ENCODE measurements at regions not wholly inside any gene's neighbourhood (a gene's known extent, or its start where the extent isn't known, plus 50 kb on each side); places are given as distances from the start of the nearest gene placed in this dataset.
"Not testable (repeated sequence)": the region's sequence is repeated elsewhere in the genome, so short reads cannot be mapped to it uniquely, and the experiment has no call there.

DNA sequence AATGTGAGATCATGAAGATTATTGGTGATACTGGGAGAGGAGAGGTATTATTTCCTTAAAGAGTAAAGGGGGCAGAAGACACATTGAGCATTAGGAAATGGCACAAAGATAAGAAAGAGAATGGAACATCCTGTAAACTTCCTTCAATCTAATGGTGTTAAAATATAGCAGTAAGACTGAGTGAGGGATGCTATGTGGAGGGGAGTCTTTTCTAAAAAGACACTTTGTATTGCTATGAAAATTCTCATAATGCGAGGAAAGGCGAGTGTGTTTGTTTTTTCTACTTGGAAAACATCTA is 405.2 kb downstream of the ARL4A start:
- DNase-seq (ENCODE audit: low read depth): no peak

DNA sequence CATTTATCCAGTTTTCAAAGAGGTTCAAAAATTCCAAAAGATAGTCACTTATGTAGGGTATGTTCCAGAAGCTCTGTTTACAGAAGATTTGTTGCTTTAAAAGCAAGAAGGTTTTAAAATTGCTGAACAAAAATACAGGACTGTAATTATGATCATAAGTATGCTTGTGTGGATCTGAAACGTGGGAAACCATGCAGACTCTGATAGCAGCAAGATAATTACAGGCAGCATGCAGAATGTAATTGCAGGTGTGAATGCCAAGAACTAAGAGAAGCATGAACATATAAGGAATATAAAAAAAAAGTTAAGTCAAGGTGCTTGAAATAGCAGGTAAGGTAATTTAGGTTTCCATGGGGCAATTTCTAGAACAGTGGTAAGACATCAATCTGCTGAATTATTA is 405.7 kb downstream of the ARL4A start:
- no peak for DNase-seq (ENCODE audit: low read depth)

GRCh38 chr7:13097499-13097898 is 410.1 kb downstream of the ARL4A start:
- DNase-seq (ENCODE audit: low read depth): no peak

DNA sequence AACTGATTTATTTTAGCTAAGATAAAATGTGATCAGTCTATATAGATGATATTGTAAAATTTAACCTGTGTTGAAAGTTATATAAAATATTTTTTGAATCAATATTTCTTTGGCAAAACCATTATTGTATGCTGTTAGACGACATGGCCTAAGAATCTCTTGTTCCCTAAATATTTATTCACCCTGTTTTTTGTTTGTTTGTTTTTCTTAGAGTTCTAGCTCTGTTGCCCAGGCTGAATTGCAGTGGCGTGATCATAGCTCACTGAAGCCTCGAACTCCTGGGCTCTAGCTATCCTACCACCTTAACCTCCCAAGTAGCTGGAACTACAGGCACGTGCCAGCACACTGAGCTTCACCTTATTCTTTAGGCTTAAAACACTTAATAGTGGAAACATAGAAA is 410.7 kb downstream of the ARL4A start:
- no peak for DNase-seq (ENCODE audit: low read depth)

- no peak for DNase-seq (ENCODE audit: low read depth)
These were observed 411.8 kb downstream of the ARL4A start for GRCh38 chr7:13099154-13099795.

DNA sequence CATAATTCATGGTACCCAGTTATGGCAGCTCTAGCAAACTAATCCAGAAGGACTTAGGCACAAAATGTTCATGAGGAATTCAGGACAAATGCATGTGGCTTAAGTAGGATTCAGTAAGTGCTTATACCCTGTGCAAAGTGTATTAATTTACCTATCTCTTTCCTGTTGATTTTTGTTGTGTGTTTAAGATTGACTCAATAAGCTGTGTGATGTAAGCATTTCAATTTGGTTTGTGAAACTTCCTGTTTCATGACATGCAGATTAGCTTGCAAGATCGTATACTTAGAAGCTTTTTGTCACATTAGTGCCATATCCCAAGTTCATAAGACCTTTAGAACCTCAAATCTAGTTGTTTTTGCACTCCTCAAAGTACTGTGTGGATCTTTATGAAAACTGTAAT is 416.7 kb downstream of the ARL4A start:
- no peak for DNase-seq (ENCODE audit: low read depth)

GRCh38 chr7:13105209-13105608 is 417.8 kb downstream of the ARL4A start:
- DNase-seq (ENCODE audit: low read depth): no peak

- no peak for DNase-seq (ENCODE audit: low read depth)
These were observed 419.1 kb downstream of the ARL4A start for GRCh38 chr7:13106513-13106912.

DNA sequence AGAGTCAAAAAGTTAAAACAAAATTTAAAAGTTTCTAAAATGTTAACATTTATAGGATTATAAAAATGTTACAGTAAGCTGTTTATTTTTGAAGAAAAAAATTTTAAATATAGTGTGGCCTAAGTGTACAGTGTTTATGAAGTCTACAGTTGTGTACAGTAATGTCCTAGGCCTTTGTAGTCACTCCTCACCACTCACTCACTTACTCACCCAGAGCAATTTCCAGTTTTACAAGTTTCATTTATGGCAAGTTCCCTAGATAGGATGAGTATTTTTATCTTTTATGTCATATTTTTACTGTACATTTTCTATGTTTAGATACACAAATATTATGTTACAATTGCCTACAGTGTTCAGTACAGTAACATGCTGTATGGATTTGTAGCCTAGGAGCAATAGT is 419.9 kb downstream of the ARL4A start:
- no peak for DNase-seq (ENCODE audit: low read depth)

DNA sequence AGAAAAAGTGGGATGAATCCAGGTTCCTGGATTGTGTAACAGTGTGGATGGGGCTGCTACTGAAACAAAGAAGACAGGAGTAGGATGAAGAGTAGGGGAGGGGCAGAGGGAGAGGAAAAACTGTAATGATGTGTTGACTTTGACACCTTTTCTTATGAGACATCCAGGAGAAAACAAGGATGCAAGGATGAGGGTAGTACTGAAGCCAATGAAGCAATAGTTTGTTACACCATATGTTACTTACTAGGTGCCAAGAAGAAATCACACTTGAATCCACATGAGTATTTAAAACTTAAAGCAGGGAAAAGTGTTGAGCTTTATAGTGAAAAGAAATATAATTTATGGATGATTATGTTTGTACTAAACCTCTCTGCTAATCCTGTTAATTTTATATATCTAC is 420.6 kb downstream of the ARL4A start:
- DNase-seq (ENCODE audit: low read depth): no peak

GRCh38 chr7:13109201-13109600 is 421.8 kb downstream of the ARL4A start:
- no peak for DNase-seq (ENCODE audit: low read depth)

GRCh38 chr7:13110107-13110506 is 422.7 kb downstream of the ARL4A start:
- DNase-seq (ENCODE audit: low read depth): no peak

DNA sequence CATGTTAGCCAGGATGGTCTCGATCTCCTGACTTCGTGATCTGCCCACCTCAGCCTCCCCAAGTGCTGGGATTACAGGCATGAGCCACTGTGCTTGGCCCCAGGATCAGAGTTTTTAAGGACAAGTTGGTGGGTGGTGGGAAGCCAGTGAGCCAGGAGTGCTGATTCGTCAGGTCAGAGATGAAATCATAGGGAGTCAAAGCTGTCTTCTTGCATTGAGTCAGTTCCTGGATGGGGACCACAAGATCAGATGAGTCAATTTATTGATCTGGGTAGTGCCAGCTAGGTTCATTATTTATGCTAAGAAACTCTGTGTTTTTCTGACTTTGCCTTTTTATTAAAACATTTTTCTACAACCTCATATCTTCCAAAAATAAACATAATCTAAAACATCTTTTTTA is 423.8 kb downstream of the ARL4A start:
- DNase-seq (ENCODE audit: low read depth): no peak

DNA sequence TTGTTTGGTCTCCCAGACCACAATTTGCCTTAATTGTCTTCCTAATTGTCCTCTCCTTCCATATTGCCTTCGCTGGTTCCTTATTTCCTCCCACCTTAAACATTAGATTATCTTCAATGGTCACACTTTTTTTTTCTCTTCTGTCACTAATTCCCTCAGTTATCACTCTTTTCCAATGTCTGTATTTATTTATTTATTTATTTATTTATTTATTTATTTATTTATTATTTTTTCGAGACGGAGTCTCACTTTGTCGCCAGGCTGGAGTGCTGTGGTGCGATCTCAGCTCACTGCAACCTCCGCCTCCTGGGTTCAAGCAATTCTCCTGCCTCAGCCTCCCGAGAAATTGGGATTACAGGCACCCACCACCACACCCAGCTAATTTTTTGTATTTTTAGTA is 426.8 kb downstream of the ARL4A start:
- not testable (repeated sequence) for DNase-seq (ENCODE audit: low read depth)

- no peak for DNase-seq (ENCODE audit: low read depth)
These were observed 427.8 kb downstream of the ARL4A start for GRCh38 chr7:13115157-13115772.

DNA sequence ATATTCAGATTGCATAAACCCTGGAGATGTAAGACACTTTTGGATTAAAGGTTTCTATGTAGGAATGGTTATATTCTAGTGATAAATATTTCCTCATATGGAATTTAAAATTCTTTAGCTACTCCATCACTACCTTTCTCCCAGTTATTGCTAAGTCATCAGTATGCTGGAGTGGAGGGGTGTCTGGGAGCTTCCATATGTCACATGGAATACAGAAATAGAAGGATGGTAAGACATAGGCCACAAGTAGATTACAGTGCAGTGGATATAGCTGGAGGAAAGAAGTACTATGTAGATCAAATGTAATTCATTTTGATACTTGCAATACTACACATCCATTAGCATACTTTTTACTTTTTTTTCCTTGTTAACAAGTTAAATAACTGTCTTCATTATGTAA is 428.4 kb downstream of the ARL4A start:
- no peak for DNase-seq (ENCODE audit: low read depth)

DNA sequence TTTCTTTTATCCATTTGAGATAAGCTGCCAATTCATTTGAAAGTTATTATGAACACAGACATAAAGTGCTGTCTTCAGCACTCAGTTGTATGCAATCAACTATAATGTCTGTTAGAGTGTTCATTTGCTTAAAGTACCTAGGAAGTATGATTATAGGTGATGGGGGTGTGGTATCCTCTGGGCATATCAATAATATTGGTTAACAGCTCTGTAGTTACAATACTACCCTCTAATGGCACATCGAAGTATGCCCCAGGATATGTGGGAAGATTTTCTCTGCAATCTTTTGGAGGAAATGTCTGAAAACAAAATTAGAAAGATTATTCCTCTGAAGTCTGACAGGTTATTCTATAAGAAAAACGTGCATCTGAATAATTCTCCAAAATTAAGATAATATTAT is 429.7 kb downstream of the ARL4A start:
- DNase-seq (ENCODE audit: low read depth): no peak

DNA sequence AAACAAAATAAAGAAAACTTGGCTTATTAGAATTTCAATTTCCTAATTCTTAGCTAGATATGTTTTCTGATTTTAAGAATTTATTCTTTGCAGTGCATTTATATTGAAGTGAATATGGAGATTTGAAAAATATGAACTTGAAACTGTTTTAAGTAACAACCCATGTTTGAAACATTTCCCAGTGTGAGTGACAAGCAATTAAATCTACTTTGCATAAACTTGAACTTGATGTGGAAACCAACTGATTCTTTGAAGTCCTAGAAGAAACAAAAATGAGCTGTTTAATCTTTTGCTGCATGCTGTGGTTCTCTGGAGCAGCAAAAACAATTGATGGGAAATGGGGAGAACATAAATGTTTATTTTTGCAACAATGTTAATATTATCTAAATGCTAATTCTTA is 430.2 kb downstream of the ARL4A start:
- DNase-seq (ENCODE audit: low read depth): no peak

DNA sequence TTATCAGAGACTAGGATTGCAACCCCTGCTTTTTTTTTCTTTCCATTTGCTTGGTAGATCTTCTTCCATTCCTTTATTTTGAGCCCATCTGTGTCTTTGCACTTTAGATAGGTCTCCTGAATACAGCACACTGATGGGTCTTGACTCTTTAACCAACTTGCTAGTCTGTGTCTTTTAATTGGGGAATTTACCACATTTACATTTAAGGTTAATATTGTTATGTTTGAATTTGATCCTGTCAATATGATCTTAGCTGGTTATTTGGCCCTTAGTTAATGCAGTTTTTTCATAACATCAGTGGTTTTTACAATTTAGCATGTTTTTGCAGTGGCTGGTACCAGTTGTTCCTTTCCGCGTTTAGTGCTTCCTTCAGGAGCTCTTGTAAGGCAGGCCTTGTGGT is 437.2 kb downstream of the ARL4A start:
- not testable (repeated sequence) for DNase-seq (ENCODE audit: low read depth)

DNA sequence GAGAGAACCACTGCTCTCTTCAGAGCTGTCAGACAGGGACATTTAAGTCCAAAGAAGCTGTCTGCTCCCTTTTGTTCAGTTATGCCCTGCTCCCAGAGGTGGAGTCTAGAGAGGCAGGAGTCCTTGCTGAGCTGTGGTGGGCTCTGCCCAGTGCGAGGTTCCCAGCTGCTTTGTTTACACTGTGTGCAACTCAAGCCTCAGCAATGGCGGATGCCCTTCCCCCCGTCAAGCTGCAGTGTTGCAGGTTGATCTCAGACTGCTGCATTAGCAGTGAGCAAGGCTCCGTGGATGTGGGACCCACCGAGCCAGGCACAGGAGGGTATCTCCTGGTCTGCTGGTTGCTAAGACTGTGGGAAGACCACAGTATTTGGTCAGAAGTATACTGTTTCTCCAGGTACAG is 438.9 kb downstream of the ARL4A start:
- DNase-seq (ENCODE audit: low read depth): no peak

DNA sequence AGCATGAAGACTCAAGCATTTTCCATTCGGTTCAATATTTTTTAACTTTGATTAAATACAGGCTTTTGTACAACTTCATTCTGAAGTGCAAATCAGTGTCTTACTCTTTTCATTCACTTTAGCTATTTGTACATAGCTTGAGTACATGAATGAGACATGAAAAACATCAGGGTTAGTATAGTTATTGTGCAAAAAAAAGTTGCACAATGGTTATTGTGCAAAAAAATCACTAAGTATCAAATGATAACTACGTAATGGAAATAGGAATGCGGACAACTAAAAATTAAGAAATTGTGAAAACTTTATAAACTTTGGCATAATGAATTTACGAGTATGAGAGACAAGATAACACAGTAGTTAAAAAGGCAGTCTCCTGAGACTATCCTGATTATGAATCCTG is 442.9 kb downstream of the ARL4A start:
- DNase-seq (ENCODE audit: low read depth): no peak

GRCh38 chr7:13130906-13131305 is 443.5 kb downstream of the ARL4A start:
- DNase-seq (ENCODE audit: low read depth): not testable (repeated sequence)

GRCh38 chr7:13132314-13132713 is 444.9 kb downstream of the ARL4A start:
- DNase-seq (ENCODE audit: low read depth): no peak

- not testable (repeated sequence) for DNase-seq (ENCODE audit: low read depth)
These were observed 448.9 kb downstream of the ARL4A start for GRCh38 chr7:13136345-13136744.
